A673 (cell line): ENCODE measurements at regions not wholly inside any gene's neighbourhood (a gene's known extent, or its start where the extent isn't known, plus 50 kb on each side); places are given as distances from the start of the nearest gene placed in this dataset.

Experiments
- BruUV-seq: library from RNA; stranded (reverse); fragments of 400-500 nt; replicated peaks from 2 replicates; lab custom pipeline; 2021; lab: Mats Ljungman, UMichigan
- CTCF ChIA-PET: fragments of 300-600 bp; sonication (Branson Sonifier 250); formaldehyde crosslinking; loops from one replicate; lab custom pipeline; 2022; ENCODE audit warnings: antibody characterized with exemption; lab: Charles Lee
- POLR2A ChIA-PET: fragments of 300-600 bp; sonication (Branson Sonifier 250); formaldehyde crosslinking; loops from one replicate; lab custom pipeline; 2022; ENCODE audit warnings: antibody characterized with exemption; ENCODE audit not compliant: low non-redundant PET; lab: Charles Lee
- DNase-seq: peaks from one replicate; pipeline ENCODE4 v3.0.0-alpha.2; 2015; ENCODE audit warnings: low spot score
- H3K27ac ChIP-seq: fragments of 200-600 bp; sonication (generic); 2 replicates; pipeline ENCODE4 v1.5.1; 2016; ENCODE audit warnings: mixed run types, low read depth, mild to moderate bottlenecking, mixed read lengths, antibody characterized with exemption, low read length; ENCODE audit not compliant: poor library complexity, severe bottlenecking
- H3K27me3 ChIP-seq: fragments of 200-600 bp; sonication (generic); replicated peaks from 2 replicates; pipeline ENCODE4 v1.6.1; 2017; ENCODE audit warnings: mixed run types, low read depth, mild to moderate bottlenecking, mixed read lengths, antibody characterized with exemption, low read length; ENCODE audit not compliant: insufficient read depth, poor library complexity
- H3K36me3 ChIP-seq: fragments of 200-600 bp; sonication (generic); 2 replicates; pipeline ENCODE4 v1.6.1; 2016; ENCODE audit warnings: mixed run types, mild to moderate bottlenecking, mixed read lengths, antibody characterized with exemption, low read length; ENCODE audit not compliant: insufficient read depth, poor library complexity, severe bottlenecking
- H3K4me1 ChIP-seq: fragments of 200-600 bp; sonication (generic); 2 replicates; pipeline ENCODE4 v1.6.1; 2017; ENCODE audit warnings: mixed run types, mild to moderate bottlenecking, mixed read lengths, antibody characterized with exemption, low read length; ENCODE audit not compliant: insufficient read depth, poor library complexity, severe bottlenecking
- H3K4me3 ChIP-seq: fragments of 200-600 bp; sonication (generic); 2 replicates; pipeline ENCODE4 v1.5.1; 2016; ENCODE audit warnings: low read depth, mixed run types, mild to moderate bottlenecking, mixed read lengths, low read length; ENCODE audit not compliant: poor library complexity, severe bottlenecking
- H3K9me3 ChIP-seq: fragments of 200-600 bp; sonication (generic); 2 replicates; pipeline ENCODE4 v1.6.1; 2016; ENCODE audit warnings: mixed run types, low read depth, mild to moderate bottlenecking, mixed read lengths, antibody characterized with exemption, low read length; ENCODE audit not compliant: poor library complexity, severe bottlenecking
- CTCF ChIP-seq: fragments of 300-800, 200-600 bp; sonication (generic); conservative IDR thresholded peaks from 2 replicates; pipeline ENCODE4 v1.5.1; 2017; ENCODE audit warnings: low read depth, mild to moderate bottlenecking, antibody characterized with exemption, low read length, moderate library complexity, mixed read lengths
- EZH2 ChIP-seq: fragments of 200-600 bp; sonication (generic); IDR thresholded peaks from 2 replicates; pipeline ENCODE4 v1.6.1; 2017; ENCODE audit warnings: borderline replicate concordance, low read depth, mild to moderate bottlenecking, mixed read lengths, antibody characterized with exemption, low read length; ENCODE audit not compliant: poor library complexity, severe bottlenecking
- intact Hi-C: fragments of 100-400 bp; cut with micrococcal nuclease; formaldehyde crosslinking; loops from one replicate; pipeline ENCODE4 v1.10.0; 2022; ENCODE audit not compliant: unreplicated experiment

DNA sequence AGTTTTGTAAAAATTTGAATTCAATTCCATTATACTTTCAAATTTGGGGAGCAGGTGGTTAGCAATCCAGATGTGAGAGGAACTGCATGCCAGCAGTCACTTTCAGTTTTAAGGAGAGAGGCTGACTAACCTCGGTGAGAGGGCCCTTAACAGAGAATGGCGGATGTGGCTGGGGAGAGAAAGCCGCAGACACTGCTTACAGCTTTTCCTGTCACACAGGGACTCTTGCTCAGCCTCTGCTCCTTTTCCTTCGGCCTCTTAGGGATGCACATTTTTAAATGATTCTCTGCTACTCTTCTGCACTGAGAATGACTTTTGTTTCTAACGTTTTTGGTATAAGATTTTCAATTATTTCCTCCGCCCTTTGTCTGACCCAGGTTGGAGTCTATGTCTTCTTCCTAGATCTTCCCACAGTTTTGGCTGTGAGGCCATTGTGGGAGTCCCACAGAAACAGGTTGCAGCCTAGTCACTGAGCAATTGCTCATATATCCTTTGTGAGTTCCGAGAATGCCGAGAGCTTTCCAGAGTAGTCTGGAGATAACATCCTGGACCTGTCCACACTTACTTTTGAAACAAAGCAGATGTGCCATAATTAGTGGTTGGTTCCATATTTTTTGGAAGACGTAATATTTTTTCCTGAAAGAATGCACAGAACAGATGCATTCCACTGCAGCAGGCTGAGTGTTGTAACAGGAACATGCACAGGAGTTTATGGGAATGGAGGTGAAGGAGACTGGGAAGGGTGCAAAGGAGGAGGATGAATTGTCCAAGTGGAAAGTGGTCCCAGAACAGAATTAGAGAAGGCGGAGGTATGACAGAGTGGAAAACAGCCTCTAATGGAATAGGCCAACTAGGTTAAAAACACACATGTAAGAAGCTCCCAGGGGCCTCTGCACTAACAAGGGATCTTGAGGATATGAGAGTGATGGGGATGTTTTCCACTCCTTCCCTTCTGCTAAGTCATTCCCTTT lies 168.0 kb upstream of the ZNF32 start:
- intact Hi-C loops: no loop called here
- Histone ChIP-seq H3K36me3 (no peaks in the 10 kb centered on the region), H3K27ac (no peak overlapping the region), H3K4me1 (no peaks in the 10 kb centered on the region), H3K27me3 (no peaks in the 10 kb centered on the region), H3K4me3 (no peak overlapping the region), H3K9me3 (no peaks in the 10 kb centered on the region)
- ChIA-PET POLR2A (no interaction called here), CTCF (no interaction called here)
- DNase-seq: no peak
- BruUV-seq: no TSS peak
- TF ChIP-seq EZH2 (no peak), CTCF (no peak)

- Histone ChIP-seq H3K36me3 (no peaks in the 10 kb centered on the region), H3K9me3 (no peaks in the 10 kb centered on the region), H3K4me3 (no peak overlapping the region), H3K27ac (no peak overlapping the region), H3K27me3 (no peaks in the 10 kb centered on the region), H3K4me1 (no peaks in the 10 kb centered on the region)
- no TSS peak for BruUV-seq
- no peak for TF ChIP-seq EZH2
- TF ChIP-seq CTCF: no peak
- CTCF ChIA-PET: no interaction called here
- POLR2A ChIA-PET: no interaction called here
- intact Hi-C loops: no loop called here
- DNase-seq: no peak
These were observed 166.7 kb upstream of the ZNF32 start for GRCh38 chr10:43815181-43815885.

DNA sequence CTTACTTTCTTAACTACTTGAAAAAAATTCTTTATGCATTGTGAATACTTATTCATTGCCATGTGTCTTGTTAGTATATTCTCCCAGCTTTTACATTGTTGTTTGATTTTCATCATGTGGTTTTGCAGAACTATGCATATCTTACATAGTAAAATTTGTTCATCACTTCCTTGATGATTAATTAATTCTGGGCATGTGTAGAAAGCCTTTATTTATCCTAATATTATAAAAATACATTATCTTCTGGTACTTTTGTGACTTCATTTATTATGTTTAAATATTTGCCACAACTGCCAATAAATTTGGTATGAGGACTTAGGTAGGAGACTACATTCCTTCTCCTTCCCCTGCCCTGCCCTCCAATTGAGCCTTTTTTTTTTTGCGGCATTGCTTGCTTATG lies 166.0 kb upstream of the ZNF32 start:
- Histone ChIP-seq H3K36me3 (no peaks in the 10 kb centered on the region), H3K9me3 (no peaks in the 10 kb centered on the region), H3K27ac (no peak overlapping the region), H3K27me3 (no peaks in the 10 kb centered on the region), H3K4me1 (no peaks in the 10 kb centered on the region), H3K4me3 (no peak overlapping the region)
- TF ChIP-seq EZH2 (no peak), CTCF (no peak)
- ChIA-PET POLR2A (no interaction called here), CTCF (no interaction called here)
- no peak for DNase-seq
- BruUV-seq: no TSS peak
- intact Hi-C loops: no loop called here
